ENCODE measurements at regions not wholly inside any gene's neighbourhood (a gene's known extent, or its start where the extent isn't known, plus 50 kb on each side); places are given as distances from the start of the nearest gene placed in this dataset.

DNA sequence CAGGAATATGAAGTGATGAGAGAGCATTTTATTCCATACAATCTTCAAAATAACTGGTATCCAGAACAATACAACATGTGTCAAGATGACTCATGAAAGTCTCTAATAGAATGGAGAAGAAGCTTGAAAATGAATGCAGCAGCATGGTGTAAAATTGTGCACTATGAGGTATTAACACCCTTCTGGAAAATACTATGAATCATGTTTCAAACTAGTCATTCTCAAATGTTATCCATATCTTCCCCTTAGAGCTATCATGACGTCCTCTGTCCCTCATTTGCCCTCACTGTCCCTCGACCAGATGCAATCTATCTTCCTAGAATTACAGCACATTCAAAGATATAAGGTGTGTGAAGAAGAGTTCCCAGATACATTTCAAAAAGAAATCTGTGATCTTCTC, 198.2 kb downstream of the NECTIN3 start:
- Histone ChIP-seq H3K4me2 (ENCODE audit: low read length) (no peak overlapping the region), H3K9me2 (ENCODE audit: insufficient read depth) (no peaks in the 10 kb centered on the region), H3K9ac (ENCODE audit: low read length) (no peak overlapping the region), H4K20me1 (ENCODE audit: insufficient read depth) (no peaks in the 10 kb centered on the region), H3K4me3 (replicated peaks in 1 of 2; ENCODE audit: low read depth in 1 of 2, low read length in 2 of 2) (no peak overlapping the region), H3K27me3 (ENCODE audit: insufficient read depth, low read length) (no peaks in the 10 kb centered on the region), H3K79me2 (ENCODE audit: insufficient read depth, low read length) (no peaks in the 10 kb centered on the region), H2AFZ (ENCODE audit: low read depth, low read length, poor library complexity, severe bottlenecking) (no peak overlapping the region), H3K27ac (ENCODE audit: low read depth, low read length) (no peak overlapping the region), H3K36me3 (ENCODE audit: control insufficient read depth in 1 of 2, insufficient read depth in 2 of 2, low read length in 2 of 2) (no peaks in the 10 kb centered on the region), H3K4me1 (ENCODE audit: control insufficient read depth in 1 of 2, insufficient read depth in 2 of 2, low read length in 2 of 2) (no peaks in the 10 kb centered on the region), H3K9me3 (ENCODE audit: control insufficient read depth in 1 of 2, insufficient read depth in 1 of 2, low read depth in 1 of 2, low read length in 2 of 2) (no peaks in the 10 kb centered on the region)
- intact Hi-C loops (cut with micrococcal nuclease), result no loop called here
- CTCF ChIA-PET, result no interaction called here
- TF ChIP-seq EGR1 (IDR thresholded peaks at IDR 0.05; ENCODE audit: low read depth) (no peak), EZH2 (IDR thresholded peaks at IDR 0.05) (no peak), EZH2phosphoT487 (IDR thresholded peaks at IDR 0.05; ENCODE audit: borderline replicate concordance) (no peak), SP1 (IDR thresholded peaks at IDR 0.05; ENCODE audit: low read depth) (no peak), SIN3A (IDR thresholded peaks at IDR 0.05; ENCODE audit: low read depth) (no peak), POLR2A (IDR thresholded peaks at IDR 0.05; ENCODE audit: borderline replicate concordance, extremely low read depth, insufficient read depth, insufficient read length) (no peak), POLR2AphosphoS5 (IDR thresholded peaks at IDR 0.05; ENCODE audit: low read depth, low read length) (no peak), CEBPB (IDR thresholded peaks at IDR 0.05; ENCODE audit: low read depth) (no peak), ELF1 (IDR thresholded peaks at IDR 0.05; ENCODE audit: borderline replicate concordance, low read depth) (no peak), CBX3 (IDR thresholded peaks at IDR 0.05; ENCODE audit: low read depth) (no peak), RAD21 (IDR thresholded peaks at IDR 0.05; ENCODE audit: low read depth) (no peak), JUND (IDR thresholded peaks at IDR 0.05) (no peak)
- TF ChIP-seq, protein P1, sequence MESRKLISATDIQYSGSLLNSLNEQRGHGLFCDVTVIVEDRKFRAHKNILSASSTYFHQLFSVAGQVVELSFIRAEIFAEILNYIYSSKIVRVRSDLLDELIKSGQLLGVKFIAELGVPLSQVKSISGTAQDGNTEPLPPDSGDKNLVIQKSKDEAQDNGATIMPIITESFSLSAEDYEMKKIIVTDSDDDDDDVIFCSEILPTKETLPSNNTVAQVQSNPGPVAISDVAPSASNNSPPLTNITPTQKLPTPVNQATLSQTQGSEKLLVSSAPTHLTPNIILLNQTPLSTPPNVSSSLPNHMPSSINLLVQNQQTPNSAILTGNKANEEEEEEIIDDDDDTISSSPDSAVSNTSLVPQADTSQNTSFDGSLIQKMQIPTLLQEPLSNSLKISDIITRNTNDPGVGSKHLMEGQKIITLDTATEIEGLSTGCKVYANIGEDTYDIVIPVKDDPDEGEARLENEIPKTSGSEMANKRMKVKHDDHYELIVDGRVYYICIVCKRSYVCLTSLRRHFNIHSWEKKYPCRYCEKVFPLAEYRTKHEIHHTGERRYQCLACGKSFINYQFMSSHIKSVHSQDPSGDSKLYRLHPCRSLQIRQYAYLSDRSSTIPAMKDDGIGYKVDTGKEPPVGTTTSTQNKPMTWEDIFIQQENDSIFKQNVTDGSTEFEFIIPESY (IDR thresholded peaks at IDR 0.05; ENCODE audit: extremely low read depth, insufficient replicate concordance, low read length), result no peak
- TF ChIP-seq, protein P2, sequence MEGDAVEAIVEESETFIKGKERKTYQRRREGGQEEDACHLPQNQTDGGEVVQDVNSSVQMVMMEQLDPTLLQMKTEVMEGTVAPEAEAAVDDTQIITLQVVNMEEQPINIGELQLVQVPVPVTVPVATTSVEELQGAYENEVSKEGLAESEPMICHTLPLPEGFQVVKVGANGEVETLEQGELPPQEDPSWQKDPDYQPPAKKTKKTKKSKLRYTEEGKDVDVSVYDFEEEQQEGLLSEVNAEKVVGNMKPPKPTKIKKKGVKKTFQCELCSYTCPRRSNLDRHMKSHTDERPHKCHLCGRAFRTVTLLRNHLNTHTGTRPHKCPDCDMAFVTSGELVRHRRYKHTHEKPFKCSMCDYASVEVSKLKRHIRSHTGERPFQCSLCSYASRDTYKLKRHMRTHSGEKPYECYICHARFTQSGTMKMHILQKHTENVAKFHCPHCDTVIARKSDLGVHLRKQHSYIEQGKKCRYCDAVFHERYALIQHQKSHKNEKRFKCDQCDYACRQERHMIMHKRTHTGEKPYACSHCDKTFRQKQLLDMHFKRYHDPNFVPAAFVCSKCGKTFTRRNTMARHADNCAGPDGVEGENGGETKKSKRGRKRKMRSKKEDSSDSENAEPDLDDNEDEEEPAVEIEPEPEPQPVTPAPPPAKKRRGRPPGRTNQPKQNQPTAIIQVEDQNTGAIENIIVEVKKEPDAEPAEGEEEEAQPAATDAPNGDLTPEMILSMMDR (IDR thresholded peaks at IDR 0.05 in 2 of 3, conservative IDR thresholded peaks at IDR 0.05 in 1 of 3; ENCODE audit: borderline replicate concordance in 1 of 3, insufficient read depth in 1 of 3, low read depth in 2 of 3, low read length in 2 of 3), result no peak
- ATAC-seq, result no peak
- POLR2A ChIA-PET, result no interaction called here
- DNase-seq (ENCODE audit: low read depth, low spot score), result no peak
- RAD21 ChIA-PET (ENCODE audit: low non-redundant PET in 1 of 2, low total read pairs in 2 of 2, uncharacterized antibody in 2 of 2, unreplicated experiment in 2 of 2), result no interaction called here
- BruUV-seq (replicated peaks), result no TSS peak

Data from HCT116 (cell line).